ENCODE measurements at regions not wholly inside any gene's neighbourhood (a gene's known extent, or its start where the extent isn't known, plus 50 kb on each side); places are given as distances from the start of the nearest gene placed in this dataset.

DNA sequence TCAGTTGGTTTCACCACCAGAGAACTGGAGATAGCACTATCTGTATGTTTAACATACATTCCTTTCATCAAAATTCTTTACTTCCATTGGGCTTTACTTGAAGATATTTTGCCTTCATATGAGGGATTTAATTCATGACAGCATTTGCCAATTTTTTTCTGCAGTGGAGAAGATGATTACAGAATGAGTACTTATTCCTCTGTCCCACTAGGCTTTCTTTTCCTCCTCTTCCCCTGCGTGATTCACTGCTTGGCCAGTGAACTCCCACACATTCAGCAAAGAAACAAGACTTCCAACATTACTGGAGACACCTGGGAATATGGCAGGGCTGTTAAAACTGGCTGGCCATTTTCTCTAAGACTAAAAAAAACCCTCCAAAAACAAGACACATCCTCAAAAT is 425.8 kb upstream of the KCNH7 start:
- no peak for TF ChIP-seq TAF1 (IDR thresholded peaks at IDR 0.05; ENCODE audit: low read depth, low read length)
- TF ChIP-seq SPI1 (IDR thresholded peaks at IDR 0.05; ENCODE audit: low read depth, low read length) = no peak
- no peak for TF ChIP-seq POLR2A (IDR thresholded peaks at IDR 0.05; ENCODE audit: low read depth, low read length)
- TF ChIP-seq POLR2AphosphoS5 (IDR thresholded peaks at IDR 0.05; ENCODE audit: low read depth, low read length) = no peak
- TF ChIP-seq POU2F2 (IDR thresholded peaks at IDR 0.05; ENCODE audit: low read depth, low read length) = no peak
- TF ChIP-seq PAX5 (IDR thresholded peaks at IDR 0.05; ENCODE audit: insufficient read depth, low read length, severe bottlenecking) = no peak
